Stimulated activated naive CD4-positive, alpha-beta T cell (primary cell): ENCODE measurements at regions not wholly inside any gene's neighbourhood (a gene's known extent, or its start where the extent isn't known, plus 50 kb on each side); places are given as distances from the start of the nearest gene placed in this dataset.
"Not testable (repeated sequence)": the region's sequence is repeated elsewhere in the genome, so short reads cannot be mapped to it uniquely, and the experiment has no call there.

Experiments
- DNase-seq, 6 experiments: peaks; one replicate each; lab custom pipeline; 2025; lab: John Stamatoyannopoulos, UW

GRCh38 chr5:56763711-56764466 is 51.5 kb upstream of the MAP3K1 start:
- no peak for DNase-seq

GRCh38 chr5:56763182-56763581 is 52.2 kb upstream of the MAP3K1 start:
- no peak for DNase-seq

DNA sequence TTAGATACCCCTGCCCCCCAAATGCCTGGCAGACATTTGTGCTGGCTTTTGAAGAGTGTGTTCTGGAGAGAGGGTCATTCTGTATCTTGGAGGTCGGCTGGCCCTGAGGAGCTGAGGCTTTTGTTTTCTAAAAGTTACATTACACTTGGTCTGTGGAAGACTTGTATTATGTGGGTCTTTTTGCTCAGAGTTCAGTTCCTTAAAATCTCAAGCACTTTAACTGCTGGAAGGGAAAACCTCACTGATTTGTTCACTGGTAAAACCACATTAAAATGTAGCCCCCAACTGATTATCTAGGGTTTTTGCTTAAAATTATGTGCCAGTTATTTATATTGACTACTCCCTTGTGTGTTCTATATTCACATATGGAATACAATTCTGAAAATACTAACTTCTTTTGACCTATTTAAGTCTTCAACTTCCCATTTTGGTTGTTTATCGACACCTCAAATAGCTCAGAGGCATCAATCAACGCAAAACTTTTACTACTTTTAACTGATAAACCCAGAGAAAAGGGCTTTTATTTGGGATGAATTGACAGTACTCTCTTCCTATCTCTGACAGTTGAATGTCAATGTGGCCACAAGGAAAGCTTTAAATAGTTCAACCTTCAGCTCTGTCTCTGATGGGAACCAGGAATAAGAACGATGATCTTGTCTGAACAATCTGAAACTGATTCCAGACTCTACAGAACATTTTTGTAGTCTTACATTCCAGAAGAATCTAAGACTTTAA is 54.0 kb upstream of the MAP3K1 start:
- no peak for DNase-seq

DNA sequence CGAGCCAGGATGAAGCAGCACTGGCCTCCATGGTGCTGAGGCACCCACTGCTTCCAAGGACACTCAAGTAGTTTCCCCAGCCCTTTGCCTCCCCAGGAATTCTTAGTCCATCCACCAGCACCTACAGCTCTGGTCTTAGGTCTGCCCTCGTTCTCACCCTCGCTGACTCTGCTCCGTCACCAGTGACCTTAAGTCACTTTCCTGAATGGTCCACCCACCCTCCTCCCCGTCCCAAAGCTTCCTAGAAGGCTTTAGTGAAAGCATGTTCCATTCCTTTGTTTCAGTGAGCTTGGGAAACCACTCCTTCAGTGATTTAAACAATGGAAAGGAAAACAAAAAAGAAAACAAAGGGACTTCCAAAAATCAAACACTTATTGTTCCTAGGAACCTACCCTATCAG is 54.6 kb upstream of the MAP3K1 start:
- no peak for DNase-seq

- DNase-seq = no peak
Observed at GRCh38 chr5:56759521-56760216, 55.7 kb upstream of the MAP3K1 start.

- DNase-seq = no peak
Observed at GRCh38 chr5:56757077-56757476, 58.3 kb upstream of the MAP3K1 start.

DNA sequence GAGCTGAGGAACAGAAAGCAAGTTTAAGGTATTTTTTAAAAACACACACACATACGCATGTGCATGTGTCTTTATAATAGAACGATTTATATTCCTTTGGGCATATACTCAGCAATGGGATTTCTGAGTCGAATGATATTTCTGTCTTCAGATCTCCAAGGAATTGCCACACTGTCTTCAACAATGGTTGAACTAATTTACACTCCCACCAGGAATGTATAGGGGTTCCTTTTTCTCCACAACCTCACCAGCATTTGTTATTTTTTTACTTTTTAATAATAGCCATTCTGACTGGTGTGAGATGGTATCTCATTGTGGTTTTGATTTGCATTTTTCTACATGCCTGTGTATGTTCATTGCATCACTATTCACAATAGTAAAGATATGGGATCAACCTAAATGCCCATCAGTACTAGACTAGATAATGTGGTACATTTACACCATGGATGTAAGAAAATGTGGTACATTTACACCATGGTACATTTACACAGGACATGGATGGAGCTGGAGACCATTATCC is 60.3 kb upstream of the MAP3K1 start:
- DNase-seq = no peak

GRCh38 chr5:56753588-56753987 is 61.8 kb upstream of the MAP3K1 start:
- not testable (repeated sequence) for DNase-seq

- no peak for DNase-seq
Observed at GRCh38 chr5:56751572-56752313, 63.6 kb upstream of the MAP3K1 start.

DNA sequence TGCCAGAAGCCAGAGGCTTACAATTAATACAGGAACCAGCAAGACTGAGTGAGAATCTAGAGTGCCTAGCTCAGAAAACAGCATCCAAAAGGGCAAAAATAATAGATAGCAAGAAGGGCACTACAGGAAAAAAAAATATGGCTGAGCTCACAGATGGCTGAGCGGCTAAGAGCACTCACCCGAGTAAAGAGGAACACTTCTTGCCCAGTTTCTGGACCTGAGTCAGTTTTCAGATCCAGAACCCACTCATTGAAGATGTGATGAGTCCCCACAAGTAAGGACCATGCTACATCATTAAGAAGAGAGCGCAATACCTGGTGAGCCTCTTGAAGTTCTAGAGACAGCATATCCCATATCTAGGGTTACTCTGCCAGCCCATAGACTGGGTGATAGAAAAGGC is 65.5 kb upstream of the MAP3K1 start:
- no peak for DNase-seq

GRCh38 chr5:56746553-56747339 is 68.6 kb upstream of the MAP3K1 start:
- DNase-seq = no peak

GRCh38 chr5:56745864-56746263 is 69.5 kb upstream of the MAP3K1 start:
- DNase-seq = no peak

- no peak for DNase-seq
Observed at GRCh38 chr5:56740868-56741267, 74.5 kb upstream of the MAP3K1 start.

GRCh38 chr5:56739990-56740389 is 75.4 kb upstream of the MAP3K1 start:
- no peak for DNase-seq

GRCh38 chr5:56737951-56738606 is 77.3 kb upstream of the MAP3K1 start:
- no peak for DNase-seq

DNA sequence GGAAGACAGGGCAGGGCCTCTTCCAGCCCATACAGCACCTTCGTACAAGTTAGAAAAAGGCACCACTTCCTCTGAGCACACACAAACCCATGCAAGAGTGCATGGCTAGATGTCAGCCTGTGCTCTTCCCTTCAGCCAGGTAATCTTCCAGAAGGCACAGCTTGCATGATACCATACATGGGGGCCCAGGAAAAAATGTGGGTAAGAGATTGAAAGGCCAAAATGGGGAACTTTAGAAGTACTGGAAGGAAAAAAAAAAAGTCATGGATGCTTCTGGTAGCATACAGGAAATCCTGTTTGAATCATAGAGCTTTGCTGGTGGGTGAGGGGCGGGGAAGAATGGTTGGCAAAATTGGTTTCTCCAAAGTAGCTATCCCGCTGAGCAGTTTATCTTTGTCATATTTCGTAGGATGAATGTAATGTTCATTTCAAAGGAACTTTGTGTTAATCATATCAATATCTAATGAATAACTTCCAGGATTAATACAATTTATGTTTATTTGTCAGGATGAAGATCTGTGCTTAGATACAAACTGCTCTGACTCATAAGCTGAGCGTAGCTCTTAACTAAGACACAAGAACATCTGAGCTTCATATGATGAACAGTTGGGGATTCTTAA is 78.2 kb upstream of the MAP3K1 start:
- peak in 4 of 6 experiments; percentile 6 to 87 (median 70) for DNase-seq

- DNase-seq = peak in 3 of 6 experiments; percentile 18 to 48 (median 47)
Observed at GRCh38 chr5:56735849-56736641, 79.3 kb upstream of the MAP3K1 start.

GRCh38 chr5:56734091-56734694 is 81.2 kb upstream of the MAP3K1 start:
- DNase-seq = no peak

DNA sequence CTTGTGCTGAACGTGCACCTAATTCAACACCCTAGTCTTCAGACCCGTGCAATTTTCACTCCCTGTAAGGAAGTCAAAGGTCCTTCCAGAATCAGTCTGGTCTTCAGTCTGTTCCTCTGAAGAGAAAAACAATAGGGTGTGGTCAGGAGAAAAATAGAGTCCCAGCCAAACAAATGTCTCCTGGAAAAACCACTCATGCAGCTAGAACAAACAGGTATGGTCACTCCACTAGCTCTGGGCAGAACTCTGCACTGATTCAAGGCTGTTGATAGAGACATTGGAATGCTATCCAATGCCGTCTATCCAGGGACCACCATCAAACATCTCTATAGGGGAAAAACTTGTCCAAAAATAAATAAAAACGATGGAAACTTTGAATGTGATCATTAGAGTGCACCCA is 81.8 kb upstream of the MAP3K1 start:
- DNase-seq = no peak
